Right atrium auricular region (tissue), 2 donors: ENCODE measurements at regions not wholly inside any gene's neighbourhood (a gene's known extent, or its start where the extent isn't known, plus 50 kb on each side); places are given as distances from the start of the nearest gene placed in this dataset.

Experiments used
- DNase-seq: peaks from one replicate; pipeline ENCODE4 v3.0.0-alpha.2; 2019; ENCODE audit warnings: low spot score
- H3K27ac ChIP-seq, 2 donors: fragments of 200-600 bp; sonication (generic); 1 replicate in 1 of 2; 2 replicates in 1 of 2; pipeline ENCODE4 v1.5.1; 2016 to 2019
- H3K27me3 ChIP-seq, 2 donors: fragments of 200-600 bp; sonication (generic); one replicate each; pipeline versions ENCODE4 v1.5.1 to v1.6.0; 2017 to 2019
- H3K36me3 ChIP-seq: fragments of 200-600 bp; sonication (generic); one replicate; pipeline ENCODE4 v1.5.1; 2016
- H3K4me1 ChIP-seq, 2 donors: fragments of 200-600 bp; sonication (generic); one replicate each; pipeline versions ENCODE4 v1.5.1 to v1.6.0; 2017 to 2019
- H3K4me3 ChIP-seq, 2 donors: fragments of 200-600 bp; sonication (generic); 1 replicate in 1 of 2; 2 replicates in 1 of 2; pipeline ENCODE4 v1.5.1; 2017 to 2019; ENCODE audit warnings: mild to moderate bottlenecking in 1 of 2, moderate library complexity in 1 of 2
- H3K9me3 ChIP-seq, 2 donors: fragments of 200-600 bp; sonication (generic); one replicate each; pipeline ENCODE4 v1.5.1; 2019
- TF ChIP-seq, protein P1 (sequence below), 2 donors: fragments of 200-600 bp; sonication (generic); IDR thresholded peaks; one replicate each; pipeline ENCODE4 v1.5.1; 2019; ENCODE audit warnings: antibody characterized with exemption in 2 of 2

DNA sequence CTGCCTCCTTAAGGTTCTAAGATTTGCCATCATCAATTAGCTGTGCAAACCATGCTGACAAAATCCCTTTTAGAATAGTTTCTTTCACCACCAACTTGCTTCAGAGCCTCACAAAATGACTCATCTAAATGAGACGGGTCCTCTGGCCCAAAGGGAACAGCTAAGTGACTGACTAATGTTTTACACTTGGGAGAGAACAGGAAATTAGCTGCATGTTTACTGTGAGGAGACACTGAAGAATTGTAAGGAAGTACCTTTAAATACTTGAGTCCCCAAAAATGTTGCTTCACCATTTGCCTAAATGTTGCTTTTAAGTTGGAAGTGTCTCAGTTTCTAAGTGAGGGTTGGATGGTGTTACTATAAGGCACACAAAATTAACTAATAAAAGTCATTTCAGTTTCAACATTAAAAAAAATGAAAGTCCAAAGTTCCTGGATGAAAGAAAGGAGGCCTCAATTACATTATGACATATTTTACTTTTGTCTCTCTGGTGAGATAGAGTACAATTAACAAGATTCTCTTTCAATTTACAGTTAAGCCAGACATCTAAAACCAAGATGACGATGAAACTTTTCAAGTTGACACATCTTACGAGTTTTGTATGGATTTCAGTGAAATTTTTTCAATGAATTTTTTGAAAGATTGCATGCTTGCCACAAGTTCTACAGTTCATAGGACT, 229.1 kb upstream of the FN1 start:
- peak overlapping the region in 1 of 2 donors; percentile 34 for H3K27ac ChIP-seq
- H3K9me3 ChIP-seq: no peaks in the 10 kb centered on the region
- no peaks in the 10 kb centered on the region for H3K36me3 ChIP-seq

DNA sequence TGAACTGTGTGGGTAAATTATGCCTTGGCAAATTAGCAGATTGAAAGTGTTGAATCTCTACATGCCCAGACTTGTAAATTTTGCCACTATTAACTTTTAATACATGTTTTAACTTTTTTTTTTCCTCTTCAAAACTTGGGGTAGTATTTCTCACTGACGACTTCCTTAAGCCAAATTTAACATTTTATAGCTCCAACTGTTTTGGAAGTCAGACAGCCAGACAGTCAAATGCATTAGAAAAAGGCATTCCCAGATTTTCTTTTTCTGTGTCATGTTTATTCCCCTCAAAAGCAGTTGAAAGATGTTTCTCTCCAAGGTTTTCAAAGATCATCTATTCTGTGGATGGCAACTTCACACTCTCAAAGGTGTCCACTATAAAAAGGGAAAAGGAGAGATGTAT, 226.8 kb upstream of the FN1 start:
- Histone ChIP-seq H3K27me3 (no peaks in the 10 kb centered on the region), H3K4me1 (peaks cover 0 to 4% of the 10 kb centered on the region in 2 donors), H3K27ac (no peak overlapping the region), H3K36me3 (no peaks in the 10 kb centered on the region), H3K9me3 (no peaks in the 10 kb centered on the region), H3K4me3 (no peak overlapping the region)
- TF ChIP-seq, protein P1, sequence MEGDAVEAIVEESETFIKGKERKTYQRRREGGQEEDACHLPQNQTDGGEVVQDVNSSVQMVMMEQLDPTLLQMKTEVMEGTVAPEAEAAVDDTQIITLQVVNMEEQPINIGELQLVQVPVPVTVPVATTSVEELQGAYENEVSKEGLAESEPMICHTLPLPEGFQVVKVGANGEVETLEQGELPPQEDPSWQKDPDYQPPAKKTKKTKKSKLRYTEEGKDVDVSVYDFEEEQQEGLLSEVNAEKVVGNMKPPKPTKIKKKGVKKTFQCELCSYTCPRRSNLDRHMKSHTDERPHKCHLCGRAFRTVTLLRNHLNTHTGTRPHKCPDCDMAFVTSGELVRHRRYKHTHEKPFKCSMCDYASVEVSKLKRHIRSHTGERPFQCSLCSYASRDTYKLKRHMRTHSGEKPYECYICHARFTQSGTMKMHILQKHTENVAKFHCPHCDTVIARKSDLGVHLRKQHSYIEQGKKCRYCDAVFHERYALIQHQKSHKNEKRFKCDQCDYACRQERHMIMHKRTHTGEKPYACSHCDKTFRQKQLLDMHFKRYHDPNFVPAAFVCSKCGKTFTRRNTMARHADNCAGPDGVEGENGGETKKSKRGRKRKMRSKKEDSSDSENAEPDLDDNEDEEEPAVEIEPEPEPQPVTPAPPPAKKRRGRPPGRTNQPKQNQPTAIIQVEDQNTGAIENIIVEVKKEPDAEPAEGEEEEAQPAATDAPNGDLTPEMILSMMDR (IDR thresholded peaks at IDR 0.05): no peak
- no peak for DNase-seq

More for the DNA sequence above, 229.1 kb upstream of the FN1 start:
- TF ChIP-seq, protein P1 (IDR thresholded peaks at IDR 0.05): no peak
- H3K4me3 ChIP-seq: no peak overlapping the region
- peaks cover 0 to 11% of the 10 kb centered on the region in 2 donors for H3K4me1 ChIP-seq
- no peak for DNase-seq
- H3K27me3 ChIP-seq: no peaks in the 10 kb centered on the region

DNA sequence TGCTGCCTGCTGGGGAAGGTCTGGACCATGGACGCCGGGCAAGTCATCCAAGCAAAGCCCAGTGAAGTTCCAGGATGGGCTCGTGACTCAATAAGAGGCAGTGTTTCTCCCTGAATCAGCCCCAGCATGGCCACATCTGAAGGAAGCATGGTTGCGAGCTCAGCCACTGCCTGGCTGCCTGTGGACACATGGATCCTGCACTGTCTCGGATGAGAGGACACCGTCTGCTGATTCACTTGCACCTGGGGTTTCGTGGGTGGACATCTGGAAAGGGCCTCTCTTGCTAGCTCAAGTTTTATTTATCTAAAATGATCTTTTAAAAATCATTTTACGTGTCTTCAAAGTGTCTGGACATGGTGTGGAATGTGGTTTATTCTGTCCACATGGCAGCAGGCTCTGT, 224.8 kb upstream of the FN1 start:
- H3K27ac ChIP-seq: no peak overlapping the region
- H3K4me1 ChIP-seq: no peaks in the 10 kb centered on the region
- H3K36me3 ChIP-seq: no peaks in the 10 kb centered on the region
- no peak overlapping the region for H3K4me3 ChIP-seq
- H3K9me3 ChIP-seq: no peaks in the 10 kb centered on the region
- TF ChIP-seq, protein P1 (IDR thresholded peaks at IDR 0.05): no peak
- no peak for DNase-seq
- H3K27me3 ChIP-seq: no peaks in the 10 kb centered on the region

DNA sequence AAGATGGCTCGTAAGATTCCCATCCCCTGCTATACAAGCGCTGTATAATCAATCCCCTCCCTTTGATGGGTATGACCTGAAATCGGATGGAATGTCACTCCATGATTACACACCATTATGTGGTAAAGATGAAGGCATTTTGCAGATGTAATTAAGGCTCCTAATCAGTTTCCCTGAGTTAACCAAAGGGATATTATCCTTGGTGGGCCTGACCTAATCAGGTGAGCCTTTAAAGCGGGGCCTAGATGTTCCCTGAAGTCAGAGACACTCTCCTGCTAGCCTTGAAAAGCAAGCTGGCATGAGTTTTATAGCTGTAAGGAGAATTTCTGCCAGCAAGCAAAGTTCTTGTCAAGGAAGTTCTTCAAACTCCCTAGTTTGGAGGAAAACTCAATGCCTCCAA, 223.8 kb upstream of the FN1 start:
- no peaks in the 10 kb centered on the region for H3K9me3 ChIP-seq
- no peaks in the 10 kb centered on the region for H3K36me3 ChIP-seq
- H3K4me3 ChIP-seq: no peak overlapping the region
- DNase-seq: no peak
- H3K27ac ChIP-seq: no peak overlapping the region
- no peaks in the 10 kb centered on the region for H3K4me1 ChIP-seq
- H3K27me3 ChIP-seq: no peaks in the 10 kb centered on the region
- TF ChIP-seq, protein P1 (IDR thresholded peaks at IDR 0.05): no peak

DNA sequence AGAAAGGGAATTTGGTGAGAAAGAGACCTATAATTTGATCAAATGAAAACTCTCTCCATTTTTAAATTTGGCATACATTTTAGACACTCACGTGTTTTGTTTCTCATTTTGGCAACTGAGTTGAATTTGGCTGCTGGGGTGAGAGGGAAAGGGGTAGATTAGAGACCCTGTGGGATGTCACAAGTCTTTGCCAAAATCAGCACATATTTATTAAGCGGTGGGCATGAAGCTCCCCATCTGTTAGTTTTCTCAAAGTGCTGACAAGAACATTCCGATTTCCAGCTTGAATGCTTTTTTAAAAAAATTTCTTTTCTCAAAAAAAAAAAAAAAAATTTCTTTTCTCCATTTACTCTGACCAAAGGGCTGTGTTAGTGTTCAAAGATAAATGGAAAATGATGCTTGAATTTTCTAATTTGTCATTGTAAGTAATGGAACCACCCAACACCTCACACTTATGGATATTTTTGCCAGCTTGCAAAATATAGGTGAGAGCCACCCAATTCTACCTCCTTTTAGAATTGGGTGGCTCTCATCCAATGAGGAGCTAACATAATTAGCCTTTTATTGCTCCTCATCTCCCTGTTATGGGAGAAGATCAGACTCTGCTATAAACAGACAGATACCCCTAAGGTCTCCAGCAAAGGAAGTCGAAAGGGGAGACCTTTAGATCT, 222.9 kb upstream of the FN1 start:
- no peak overlapping the region for H3K4me3 ChIP-seq
- no peak for DNase-seq
- H3K27me3 ChIP-seq: no peaks in the 10 kb centered on the region
- no peaks in the 10 kb centered on the region for H3K4me1 ChIP-seq
- no peaks in the 10 kb centered on the region for H3K9me3 ChIP-seq
- TF ChIP-seq, protein P1 (IDR thresholded peaks at IDR 0.05): no peak
- no peak overlapping the region for H3K27ac ChIP-seq
- no peaks in the 10 kb centered on the region for H3K36me3 ChIP-seq
